GM12875 (cell line): ENCODE measurements at regions not wholly inside any gene's neighbourhood (a gene's known extent, or its start where the extent isn't known, plus 50 kb on each side); places are given as distances from the start of the nearest gene placed in this dataset.

Experiments
- H3K4me3 ChIP-seq: one replicate; pipeline ENCODE4 v1.5.1; 2011; ENCODE audit warnings: low read depth, low read length, control low read depth
- TF ChIP-seq, protein P1 (sequence below): IDR thresholded peaks from 2 replicates; pipeline ENCODE4 v1.5.1; 2011; ENCODE audit warnings: low read depth, mild to moderate bottlenecking, control low read depth, inconsistent platforms, low read length, moderate library complexity, borderline replicate concordance; ENCODE audit not compliant: insufficient read depth

DNA sequence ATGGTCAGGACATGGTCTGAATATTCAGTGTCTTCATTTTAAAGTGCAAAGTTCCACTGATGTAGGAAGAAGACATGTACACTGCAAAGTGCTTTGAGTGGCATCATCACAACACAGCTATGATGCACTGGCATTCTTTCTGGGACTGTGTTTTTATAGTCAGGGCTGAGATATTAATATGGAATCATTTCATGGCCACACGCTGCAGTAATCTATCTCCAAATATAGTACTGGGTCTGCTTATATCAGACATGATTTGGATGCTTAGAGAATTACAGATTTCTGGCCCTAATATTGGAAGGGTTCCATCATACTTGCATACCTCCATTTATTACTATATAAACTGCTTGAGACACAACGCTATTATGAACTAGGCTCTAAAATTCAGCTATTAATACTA is 1170.9 kb downstream of the NLGN4X start:
- H3K4me3 ChIP-seq = no peak overlapping the region
- TF ChIP-seq, protein P1, sequence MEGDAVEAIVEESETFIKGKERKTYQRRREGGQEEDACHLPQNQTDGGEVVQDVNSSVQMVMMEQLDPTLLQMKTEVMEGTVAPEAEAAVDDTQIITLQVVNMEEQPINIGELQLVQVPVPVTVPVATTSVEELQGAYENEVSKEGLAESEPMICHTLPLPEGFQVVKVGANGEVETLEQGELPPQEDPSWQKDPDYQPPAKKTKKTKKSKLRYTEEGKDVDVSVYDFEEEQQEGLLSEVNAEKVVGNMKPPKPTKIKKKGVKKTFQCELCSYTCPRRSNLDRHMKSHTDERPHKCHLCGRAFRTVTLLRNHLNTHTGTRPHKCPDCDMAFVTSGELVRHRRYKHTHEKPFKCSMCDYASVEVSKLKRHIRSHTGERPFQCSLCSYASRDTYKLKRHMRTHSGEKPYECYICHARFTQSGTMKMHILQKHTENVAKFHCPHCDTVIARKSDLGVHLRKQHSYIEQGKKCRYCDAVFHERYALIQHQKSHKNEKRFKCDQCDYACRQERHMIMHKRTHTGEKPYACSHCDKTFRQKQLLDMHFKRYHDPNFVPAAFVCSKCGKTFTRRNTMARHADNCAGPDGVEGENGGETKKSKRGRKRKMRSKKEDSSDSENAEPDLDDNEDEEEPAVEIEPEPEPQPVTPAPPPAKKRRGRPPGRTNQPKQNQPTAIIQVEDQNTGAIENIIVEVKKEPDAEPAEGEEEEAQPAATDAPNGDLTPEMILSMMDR = no peak

DNA sequence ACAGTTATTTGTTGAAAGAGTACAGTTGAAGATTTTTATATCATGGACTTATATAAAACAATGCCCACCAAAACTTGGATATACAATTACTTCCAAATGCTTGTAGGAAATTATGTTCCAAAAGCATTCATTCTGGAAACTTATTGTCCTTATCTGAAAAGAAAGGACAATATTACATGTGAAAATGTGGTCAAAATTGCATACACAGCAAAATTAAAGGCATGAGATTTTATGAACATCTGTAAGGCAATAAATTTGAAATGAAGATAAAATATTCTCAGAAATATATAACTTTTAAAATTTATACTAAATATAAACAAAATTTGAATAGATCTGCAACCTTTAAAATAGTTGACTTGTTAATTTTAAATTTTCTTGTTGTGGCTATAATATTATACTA is 1173.8 kb downstream of the NLGN4X start:
- TF ChIP-seq, protein P1 = no peak
- no peak overlapping the region for H3K4me3 ChIP-seq

DNA sequence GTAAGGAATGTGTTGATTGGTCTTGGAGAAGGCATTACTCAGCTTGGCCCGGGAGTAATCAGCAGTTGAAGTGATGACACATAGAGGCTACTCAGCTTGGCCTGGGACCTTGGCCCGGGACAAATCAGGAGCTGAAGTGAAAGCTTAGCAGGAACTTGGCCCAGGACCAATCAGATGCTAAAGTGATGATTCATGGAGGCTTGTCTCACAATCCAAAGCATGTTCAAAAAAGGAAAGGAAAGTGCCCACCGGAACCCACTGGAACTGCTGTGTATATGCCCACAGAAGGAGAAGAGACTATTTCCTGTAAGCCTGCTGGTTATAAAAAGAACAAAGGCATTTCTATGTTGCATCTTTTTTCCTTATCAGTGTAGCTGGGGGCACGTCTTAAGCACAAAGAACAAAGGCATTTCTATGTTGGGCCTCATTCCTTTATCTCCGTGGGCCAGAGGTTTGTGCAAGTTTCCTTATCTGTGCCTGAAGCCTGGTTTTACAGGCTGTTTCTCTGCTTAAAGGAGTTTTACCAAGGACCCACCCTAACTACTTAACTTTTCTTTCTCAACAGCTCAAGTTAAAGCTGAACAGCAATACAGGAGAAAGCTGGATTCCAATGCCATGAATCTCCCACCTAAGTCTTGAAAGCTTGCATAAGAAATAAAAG is 1176.7 kb downstream of the NLGN4X start:
- no peak overlapping the region for H3K4me3 ChIP-seq
- TF ChIP-seq, protein P1 = no peak

DNA sequence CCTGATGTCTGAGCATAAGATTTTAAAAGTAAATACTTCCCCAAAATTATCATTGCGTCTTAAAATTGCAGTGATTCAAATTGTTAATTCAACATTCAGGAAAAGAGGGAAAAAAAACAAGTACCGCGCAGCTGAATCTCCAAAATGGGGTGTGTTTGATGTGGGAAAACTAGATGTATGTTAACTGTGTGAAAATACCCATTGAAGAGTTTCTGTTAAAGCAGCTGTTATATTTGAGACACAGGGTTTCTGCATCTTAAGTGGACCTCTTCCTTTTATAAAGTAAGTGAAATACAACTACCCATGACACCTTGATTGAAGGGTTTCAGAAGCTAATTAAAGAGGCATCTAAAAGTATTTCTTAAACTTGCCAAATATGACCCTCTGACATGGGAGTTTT is 1186.1 kb downstream of the NLGN4X start:
- TF ChIP-seq, protein P1 = no peak
- no peak overlapping the region for H3K4me3 ChIP-seq

DNA sequence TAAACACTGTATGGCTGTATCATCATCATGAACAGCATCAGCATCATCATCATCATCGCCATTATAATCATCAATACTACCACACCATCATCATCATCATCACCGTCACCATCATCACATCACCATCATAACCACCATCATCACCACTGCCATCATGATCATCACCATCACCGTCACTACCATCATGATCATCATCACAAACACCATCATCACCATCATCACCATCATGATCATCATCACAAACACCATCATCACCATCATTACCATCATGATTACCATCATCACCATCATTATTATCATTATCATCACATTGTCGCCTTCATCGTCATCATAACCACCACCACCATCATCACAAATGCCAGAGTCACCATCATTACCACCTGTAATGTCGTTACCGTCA is 1196.9 kb downstream of the NLGN4X start:
- no peak overlapping the region for H3K4me3 ChIP-seq
- TF ChIP-seq, protein P1 = no peak

DNA sequence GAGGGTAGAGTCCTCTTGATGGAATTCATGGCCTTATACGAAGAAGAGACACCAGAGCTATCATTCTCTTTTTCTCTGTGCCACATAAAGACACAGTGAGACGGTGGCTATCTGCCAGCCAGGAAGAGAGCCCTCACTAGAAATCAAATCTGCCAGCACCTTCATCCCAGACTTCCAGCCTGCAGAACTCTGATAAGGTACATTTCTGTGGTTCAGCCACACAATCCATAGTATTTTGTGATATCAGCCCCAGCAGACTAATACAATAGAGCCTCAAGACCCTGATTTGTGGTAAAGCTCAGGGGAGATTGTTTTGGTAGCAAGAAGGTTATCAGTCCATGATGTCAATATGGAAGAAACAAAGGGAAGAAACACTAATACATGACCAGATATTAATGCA is 1213.2 kb downstream of the NLGN4X start:
- TF ChIP-seq, protein P1 = no peak
- no peak overlapping the region for H3K4me3 ChIP-seq

DNA sequence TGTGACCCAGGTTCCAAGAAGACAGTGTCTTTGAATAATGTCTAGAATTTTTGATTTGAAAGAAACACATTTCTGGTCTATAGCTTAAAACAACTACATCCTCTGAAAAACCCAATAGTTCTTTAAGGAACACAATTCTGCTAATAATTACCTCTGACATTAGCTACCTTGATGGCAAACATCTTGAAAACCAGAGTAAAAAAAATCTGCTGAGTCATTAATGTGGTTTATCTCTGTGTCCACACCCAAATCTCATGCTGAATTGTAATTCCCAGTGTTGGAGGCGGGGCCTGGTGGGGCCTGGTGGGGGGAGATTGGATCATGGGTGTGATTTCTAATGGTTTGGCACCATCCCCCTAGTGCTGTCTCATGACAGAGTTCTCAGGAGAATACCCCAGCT is 1233.8 kb downstream of the NLGN4X start:
- no peak overlapping the region for H3K4me3 ChIP-seq
- TF ChIP-seq, protein P1 = no peak
